IMR-90 (cell line): ENCODE measurements at regions not wholly inside any gene's neighbourhood (a gene's known extent, or its start where the extent isn't known, plus 50 kb on each side); places are given as distances from the start of the nearest gene placed in this dataset.
A peak's percentile ranks its signal among the peaks of the same experiment; 100 is the strongest.

Experiments used
- ATAC-seq: fragments of 200-7000 bp; cut with Tn5 transposase; 2 replicates; pipeline ENCODE4 v1.9.1; 2020; ENCODE audit warnings: low read depth, mild to moderate bottlenecking, moderate library complexity
- BruUV-seq: library from RNA; stranded (reverse); fragments of 400-500 nt; replicated peaks from 2 replicates; lab custom pipeline; 2021; lab: Mats Ljungman, UMichigan
- CTCF ChIA-PET: fragments of 300-600 bp; formaldehyde crosslinking; extraction: SDS; loops from one replicate; lab custom pipeline; 2021; ENCODE audit warnings: antibody characterized with exemption; lab: Yijun Ruan, JAX
- POLR2A ChIA-PET: fragments of 300-600 bp; sonication (Branson Sonifier 250); formaldehyde crosslinking; loops from one replicate; lab custom pipeline; 2022; ENCODE audit warnings: antibody characterized with exemption; ENCODE audit not compliant: unreplicated experiment; lab: Charles Lee
- DNase-seq: peaks from one replicate; pipeline ENCODE4 v3.0.0; 2013
- H2AFZ ChIP-seq: replicated peaks from 2 replicates; pipeline ENCODE3; 2013; ENCODE audit warnings: low read length, mild to moderate bottlenecking; ENCODE audit not compliant: poor library complexity
- H2AK5ac ChIP-seq: 2 replicates; pipeline ENCODE4 v1.6.1; 2013; ENCODE audit warnings: low read depth, low read length, inconsistent platforms
- H2AK9ac ChIP-seq: replicated peaks from 2 replicates; pipeline ENCODE3; 2013; ENCODE audit warnings: mild to moderate bottlenecking, low read depth, low read length, moderate library complexity; ENCODE audit not compliant: poor library complexity
- H2BK120ac ChIP-seq: 2 replicates; pipeline ENCODE4 v1.6.1; 2013; ENCODE audit warnings: low read depth, low read length, inconsistent platforms
- H2BK15ac ChIP-seq: 3 replicates; pipeline ENCODE4 v1.6.1; 2013; ENCODE audit warnings: low read depth, low read length, inconsistent platforms
- H2BK20ac ChIP-seq: 2 replicates; pipeline ENCODE4 v1.6.1; 2013; ENCODE audit warnings: low read depth, mild to moderate bottlenecking, inconsistent platforms, low read length, moderate library complexity
- H2BK5ac ChIP-seq: 2 replicates; pipeline ENCODE4 v1.6.1; 2013; ENCODE audit warnings: mild to moderate bottlenecking, low read depth, low read length, inconsistent platforms; ENCODE audit not compliant: poor library complexity, severe bottlenecking
- H3K14ac ChIP-seq: replicated peaks from 2 replicates; pipeline ENCODE4 v1.6.1; 2013; ENCODE audit warnings: low read depth, low read length, inconsistent platforms
- H3K18ac ChIP-seq: 2 replicates; pipeline ENCODE4 v1.6.1; 2013; ENCODE audit warnings: low read depth, low read length, control low read depth
- H3K23ac ChIP-seq: 2 replicates; pipeline ENCODE4 v1.6.1; 2013; ENCODE audit warnings: low read depth, low read length, inconsistent platforms
- H3K27ac ChIP-seq: 2 replicates; pipeline ENCODE4 v1.5.1; 2013; ENCODE audit warnings: mild to moderate bottlenecking, control low read depth, low read length; ENCODE audit not compliant: insufficient read depth
- H3K27me3 ChIP-seq: 2 replicates; pipeline ENCODE4 v1.6.1; 2013; ENCODE audit warnings: low read length; ENCODE audit not compliant: control insufficient read depth, insufficient read depth
- H3K36me3 ChIP-seq: 2 replicates; pipeline ENCODE4 v1.6.1; 2013; ENCODE audit warnings: low read length, mixed read lengths; ENCODE audit not compliant: control insufficient read depth, insufficient read depth
- H3K4ac ChIP-seq: 2 replicates; pipeline ENCODE4 v1.6.1; 2013; ENCODE audit warnings: low read depth, low read length, inconsistent platforms
- H3K4me1 ChIP-seq: 2 replicates; pipeline ENCODE4 v1.6.1; 2013; ENCODE audit warnings: low read length, mixed read lengths; ENCODE audit not compliant: control insufficient read depth, insufficient read depth
- H3K4me2 ChIP-seq: 2 replicates; pipeline ENCODE4 v1.6.1; 2013; ENCODE audit warnings: low read depth, mild to moderate bottlenecking, control low read depth, low read length, moderate library complexity
- H3K4me3 ChIP-seq: 2 replicates; pipeline ENCODE4 v1.5.1; 2013; ENCODE audit warnings: low read depth, mild to moderate bottlenecking, control low read depth, low read length, moderate library complexity; ENCODE audit not compliant: insufficient read depth
- H3K56ac ChIP-seq: 2 replicates; pipeline ENCODE4 v1.6.1; 2013; ENCODE audit warnings: low read length, inconsistent platforms; ENCODE audit not compliant: insufficient read depth; ENCODE audit errors: extremely low read depth
- H3K79me1 ChIP-seq, 2 experiments: 2 replicates each; pipeline ENCODE4 v1.6.1; 2013; ENCODE audit warnings: low read length in 2 of 2, inconsistent platforms in 1 of 2, low read depth in 1 of 2
- H3K9ac ChIP-seq: 2 replicates; pipeline ENCODE4 v1.6.1; 2013; ENCODE audit warnings: low read depth, low read length, control low read depth
- H3K9me1 ChIP-seq: 2 replicates; pipeline ENCODE4 v1.6.1; 2013; ENCODE audit warnings: low read length, inconsistent platforms; ENCODE audit not compliant: insufficient read depth
- H3K9me3 ChIP-seq: 2 replicates; pipeline ENCODE4 v1.6.1; 2013; ENCODE audit warnings: low read length; ENCODE audit not compliant: control insufficient read depth, insufficient read depth
- H4K20me1 ChIP-seq: 2 replicates; pipeline ENCODE4 v1.6.1; 2013; ENCODE audit warnings: low read length, inconsistent platforms; ENCODE audit not compliant: insufficient read depth
- H4K5ac ChIP-seq: 2 replicates; pipeline ENCODE4 v1.6.1; 2013; ENCODE audit warnings: mild to moderate bottlenecking, low read depth, low read length, control low read depth
- H4K8ac ChIP-seq, 2 experiments: 2 replicates each; pipeline ENCODE4 v1.6.1; 2013; ENCODE audit warnings: low read depth in 2 of 2, low read length in 2 of 2, control low read depth in 1 of 2, inconsistent platforms in 1 of 2
- H4K91ac ChIP-seq: 2 replicates; pipeline ENCODE4 v1.6.1; 2013; ENCODE audit warnings: low read depth, low read length, inconsistent platforms; ENCODE audit not compliant: insufficient read depth
- BHLHE40 ChIP-seq: fragments of 150-350 bp; IDR thresholded peaks from 2 replicates; pipeline ENCODE4 v1.6.1; 2016; ENCODE audit warnings: mild to moderate bottlenecking, low read depth, low read length
- FOS ChIP-seq: fragments of 150-350 bp; IDR thresholded peaks from 2 replicates; pipeline ENCODE4 v1.6.1; 2016; ENCODE audit warnings: low read depth, low read length
- MXI1 ChIP-seq: IDR thresholded peaks from 2 replicates; pipeline ENCODE4 v1.6.1; 2012; ENCODE audit warnings: low read depth, mild to moderate bottlenecking, low read length, moderate library complexity, borderline replicate concordance
- WGBS, 2 experiments: methylation state at CpG; one replicate each; pipeline versions ENCODE4 v1.1.5 to v1.1.7; 2013; ENCODE audit warnings: missing lambda C conversion rate in 2 of 2; ENCODE audit not compliant: insufficient read length in 1 of 2; ENCODE audit errors: extremely low coverage in 2 of 2; 5-methylcytosine and 5-hydroxymethylcytosine counted together
- dilution Hi-C: fragments of 300-500 bp; cut with HindIII; formaldehyde crosslinking; loops from one replicate; pipeline ENCODE4 v1.14.3; 2018; ENCODE audit warnings: low sequenced_read_pairs; ENCODE audit not compliant: unreplicated experiment
- in situ Hi-C: fragments of 300-500 bp; cut with MboI; formaldehyde crosslinking; loops from 3 replicates; pipeline ENCODE4 v1.14.3; 2019; ENCODE audit warnings: low sequenced_read_pairs, inconsistent platforms, mixed read lengths
- intact Hi-C: fragments of 100-400 bp; cut with micrococcal nuclease; formaldehyde crosslinking; loops from 2 replicates; pipeline ENCODE4 v1.10.0; 2022
- TF ChIP-seq, protein P1 (sequence below): fragments of 150-350 bp; IDR thresholded peaks from 2 replicates; pipeline ENCODE4 v1.6.1; 2016; ENCODE audit warnings: low read depth, mild to moderate bottlenecking, low read length, moderate library complexity, borderline replicate concordance

DNA sequence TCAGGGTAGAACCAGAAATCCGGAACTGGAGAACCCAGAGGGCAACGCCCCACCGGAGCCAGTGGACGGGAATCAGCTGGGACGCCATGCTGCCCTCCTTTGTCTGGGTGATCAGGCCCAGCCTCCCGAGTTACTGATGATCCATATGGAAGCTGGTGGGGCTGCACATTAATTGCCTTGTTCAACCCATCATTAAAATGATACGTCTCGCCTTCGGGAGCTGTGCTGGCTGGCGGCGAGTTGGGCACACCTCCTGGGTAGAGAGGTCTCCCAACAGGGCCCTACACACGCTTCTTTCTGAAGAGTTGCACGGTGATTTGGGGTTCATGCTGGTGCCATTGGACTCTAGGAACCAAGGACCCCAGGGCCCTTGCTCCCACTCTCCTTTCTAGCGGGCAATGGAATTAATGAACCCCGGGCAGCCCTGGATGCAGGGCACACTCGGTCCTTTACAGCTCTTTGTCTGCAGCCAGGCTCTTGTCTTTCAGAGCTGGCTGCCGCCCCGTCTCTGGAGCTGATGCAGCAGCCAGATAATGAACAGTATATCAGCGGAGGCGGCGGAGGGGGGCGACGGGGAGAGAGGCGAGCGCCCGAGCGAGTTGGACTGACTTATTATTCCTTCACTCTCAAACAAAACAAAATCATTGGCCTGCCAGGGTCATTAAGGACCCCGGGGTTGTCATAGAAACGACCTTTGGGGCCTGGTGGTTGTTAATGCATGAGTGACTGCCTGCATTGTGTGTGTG is 412.2 kb upstream of the ZMIZ1 start:
- Histone ChIP-seq H4K5ac (no peak overlapping the region), H3K27ac (no peak overlapping the region)
- in situ Hi-C loops, result loop anchor here (10.0 kb wide), 1 partner anchor 602 kb away; no protein-coding TSS in a partner anchor

More for the DNA sequence above, 412.2 kb upstream of the ZMIZ1 start:
- Histone ChIP-seq H3K9ac (no peak overlapping the region), H2BK5ac (no peak overlapping the region), H3K9me1 (no peaks in the 10 kb centered on the region; the same call in 1 of the 2 replicates), H3K4me1 (0 out of 2 replicates have a peak, but pooled peaks cover 2% of the 10 kb centered on the region), H3K14ac (no peak overlapping the region), H2AFZ (no peak overlapping the region), H2BK120ac (no peak overlapping the region; the same call in 1 of the 2 replicates), H2AK9ac (peak overlapping the region; percentile 30), H2BK15ac (no peak overlapping the region), H2BK20ac (no peak overlapping the region; the same call in 1 of the 2 replicates), H3K18ac (no peak overlapping the region), H3K36me3 (no peaks in the 10 kb centered on the region), H3K23ac (no peak overlapping the region), H2AK5ac (no peak overlapping the region), H3K4me2 (no peak overlapping the region), H3K9me3 (no peaks in the 10 kb centered on the region), H3K79me1 (no peaks in the 10 kb centered on the region), H4K8ac (no peak overlapping the region), H4K20me1 (no peaks in the 10 kb centered on the region), H4K91ac (no peak overlapping the region), H3K27me3 (peaks cover 5% of the 10 kb centered on the region; the same call in 1 of the 2 replicates), H3K4ac (no peak overlapping the region), H3K56ac (no peak overlapping the region), H3K4me3 (no peak overlapping the region)
- WGBS, 2 experiments, result 58% methylated on average over 9 of the region's 29 CpGs; no CpG with 5 or more reads in 1 of the 2 experiments
- BruUV-seq, result no TSS peak
- intact Hi-C loops, result loop anchor here (1.0 to 5.0 kb wide), 5 partner anchors 32 to 609 kb away; partner anchors contain the start of gene ZMIZ1
- no peak for TF ChIP-seq BHLHE40
- TF ChIP-seq MXI1, result no peak
- no peak for TF ChIP-seq FOS
- TF ChIP-seq, protein P1, sequence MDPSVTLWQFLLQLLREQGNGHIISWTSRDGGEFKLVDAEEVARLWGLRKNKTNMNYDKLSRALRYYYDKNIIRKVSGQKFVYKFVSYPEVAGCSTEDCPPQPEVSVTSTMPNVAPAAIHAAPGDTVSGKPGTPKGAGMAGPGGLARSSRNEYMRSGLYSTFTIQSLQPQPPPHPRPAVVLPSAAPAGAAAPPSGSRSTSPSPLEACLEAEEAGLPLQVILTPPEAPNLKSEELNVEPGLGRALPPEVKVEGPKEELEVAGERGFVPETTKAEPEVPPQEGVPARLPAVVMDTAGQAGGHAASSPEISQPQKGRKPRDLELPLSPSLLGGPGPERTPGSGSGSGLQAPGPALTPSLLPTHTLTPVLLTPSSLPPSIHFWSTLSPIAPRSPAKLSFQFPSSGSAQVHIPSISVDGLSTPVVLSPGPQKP, result no peak
- ATAC-seq (no peak), DNase-seq (no peak)
- POLR2A ChIA-PET, result no interaction called here
- CTCF ChIA-PET, result no interaction called here
- dilution Hi-C loops, result no loop called here
